ENCODE measurements at regions not wholly inside any gene's neighbourhood (a gene's known extent, or its start where the extent isn't known, plus 50 kb on each side); places are given as distances from the start of the nearest gene placed in this dataset.

DNA sequence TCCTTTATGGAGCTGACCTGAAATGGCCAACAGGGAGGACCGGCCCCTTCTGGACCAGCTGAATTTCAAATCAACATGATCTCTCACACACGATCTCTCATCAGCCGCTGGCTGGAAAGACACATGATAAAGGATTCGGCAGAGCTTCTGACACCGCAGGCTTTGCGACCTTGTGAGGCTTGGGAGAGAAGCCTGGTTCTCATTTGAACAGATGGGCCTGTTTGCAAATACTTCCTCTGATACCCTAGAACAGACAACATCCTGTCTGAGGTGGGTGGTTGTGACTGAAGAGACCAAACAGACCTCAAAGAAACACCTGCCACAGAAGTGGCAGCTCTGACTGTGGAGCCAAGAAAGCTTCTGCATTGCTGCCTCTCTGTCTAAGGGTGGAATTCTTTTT lies 77.9 kb upstream of the SDK2 start:
- H3K4me2 ChIP-seq (ENCODE audit: insufficient read depth, low read length) = no peak overlapping the region
- ChIA-PET CTCF (ENCODE audit: low intra/inter-chr PET ratio) (no interaction called here), POLR2A (interaction anchor here (0.6 kb wide), 2 partner anchors 411 to 926 kb away, joined by 3 read pairs; no protein-coding TSS in a partner anchor)
- 2% methylated on average over 6 of the region's 6 CpGs for WGBS (ENCODE audit: insufficient coverage, low coverage, missing lambda C conversion rate)
- no peaks in the 10 kb centered on the region for H4K20me1 ChIP-seq (replicated peaks; ENCODE audit: control insufficient read depth, insufficient read depth, low read length)
- no peak overlapping the region for H3K9ac ChIP-seq (ENCODE audit: insufficient read depth in 1 of 2, low read depth in 2 of 2, low read length in 2 of 2)
- no peak overlapping the region for H2AFZ ChIP-seq (ENCODE audit: low read depth, low read length)
- H3K36me3 ChIP-seq (ENCODE audit: control insufficient read depth, insufficient read depth, low read length) = no peaks in the 10 kb centered on the region
- no peaks in the 10 kb centered on the region for H3K9me3 ChIP-seq (replicated peaks; ENCODE audit: control insufficient read depth, insufficient read depth, low read depth, low read length)
- no peaks in the 10 kb centered on the region for H3K9me1 ChIP-seq (ENCODE audit: control insufficient read depth, insufficient read depth, low read length)
- in situ Hi-C loops (cut with MboI) = no loop called here
- H3K4me3 ChIP-seq = no peak overlapping the region
- BruUV-seq (replicated peaks) = no TSS peak
- H3K27ac ChIP-seq (ENCODE audit: extremely low read depth, low read depth, low read length) = no peak overlapping the region
- ATAC-seq (no peak), DNase-seq (ENCODE audit: extremely low read depth in 1 of 4, low spot score in 3 of 4) (no peak), FAIRE-seq (no peak)
- intact Hi-C loops (cut with micrococcal nuclease) = no loop called here
- no peaks in the 10 kb centered on the region for H3K79me2 ChIP-seq (ENCODE audit: control insufficient read depth, insufficient read depth, low read length)
- peaks cover 5 to 45% of the 10 kb centered on the region in 2 experiments; a peak in 4 of 5 replicates for H3K27me3 ChIP-seq (ENCODE audit: control insufficient read depth in 2 of 2, insufficient read depth in 2 of 2, low read length in 2 of 2)
- H3K4me1 ChIP-seq (replicated peaks in 1 of 2; ENCODE audit: control insufficient read depth in 2 of 2, insufficient read depth in 2 of 2, low read length in 2 of 2) = peaks cover 0 to 3% of the 10 kb centered on the region in 2 experiments; a peak in 1 of 5 replicates
- TF ChIP-seq, protein P1, sequence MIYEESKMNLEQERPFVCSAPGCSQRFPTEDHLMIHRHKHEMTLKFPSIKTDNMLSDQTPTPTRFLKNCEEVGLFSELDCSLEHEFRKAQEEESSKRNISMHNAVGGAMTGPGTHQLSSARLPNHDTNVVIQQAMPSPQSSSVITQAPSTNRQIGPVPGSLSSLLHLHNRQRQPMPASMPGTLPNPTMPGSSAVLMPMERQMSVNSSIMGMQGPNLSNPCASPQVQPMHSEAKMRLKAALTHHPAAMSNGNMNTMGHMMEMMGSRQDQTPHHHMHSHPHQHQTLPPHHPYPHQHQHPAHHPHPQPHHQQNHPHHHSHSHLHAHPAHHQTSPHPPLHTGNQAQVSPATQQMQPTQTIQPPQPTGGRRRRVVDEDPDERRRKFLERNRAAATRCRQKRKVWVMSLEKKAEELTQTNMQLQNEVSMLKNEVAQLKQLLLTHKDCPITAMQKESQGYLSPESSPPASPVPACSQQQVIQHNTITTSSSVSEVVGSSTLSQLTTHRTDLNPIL (CRISPR knock-in tag; IDR thresholded peaks at IDR 0.05) = no peak
- TF ChIP-seq TAF15 (IDR thresholded peaks at IDR 0.05; ENCODE audit: low read depth, low read length) (no peak), PCBP1 (IDR thresholded peaks at IDR 0.05; ENCODE audit: low read depth, low read length, poor library complexity, severe bottlenecking) (no peak), ZNF121 (CRISPR knock-in tag; conservative IDR thresholded peaks at IDR 0.05) (no peak)
- TF ChIP-seq, protein P2, sequence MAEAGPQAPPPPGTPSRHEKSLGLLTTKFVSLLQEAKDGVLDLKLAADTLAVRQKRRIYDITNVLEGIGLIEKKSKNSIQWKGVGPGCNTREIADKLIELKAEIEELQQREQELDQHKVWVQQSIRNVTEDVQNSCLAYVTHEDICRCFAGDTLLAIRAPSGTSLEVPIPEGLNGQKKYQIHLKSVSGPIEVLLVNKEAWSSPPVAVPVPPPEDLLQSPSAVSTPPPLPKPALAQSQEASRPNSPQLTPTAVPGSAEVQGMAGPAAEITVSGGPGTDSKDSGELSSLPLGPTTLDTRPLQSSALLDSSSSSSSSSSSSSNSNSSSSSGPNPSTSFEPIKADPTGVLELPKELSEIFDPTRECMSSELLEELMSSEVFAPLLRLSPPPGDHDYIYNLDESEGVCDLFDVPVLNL (CRISPR knock-in tag; IDR thresholded peaks at IDR 0.05; ENCODE audit: low read depth) = no peak
- TF ChIP-seq, protein P3, sequence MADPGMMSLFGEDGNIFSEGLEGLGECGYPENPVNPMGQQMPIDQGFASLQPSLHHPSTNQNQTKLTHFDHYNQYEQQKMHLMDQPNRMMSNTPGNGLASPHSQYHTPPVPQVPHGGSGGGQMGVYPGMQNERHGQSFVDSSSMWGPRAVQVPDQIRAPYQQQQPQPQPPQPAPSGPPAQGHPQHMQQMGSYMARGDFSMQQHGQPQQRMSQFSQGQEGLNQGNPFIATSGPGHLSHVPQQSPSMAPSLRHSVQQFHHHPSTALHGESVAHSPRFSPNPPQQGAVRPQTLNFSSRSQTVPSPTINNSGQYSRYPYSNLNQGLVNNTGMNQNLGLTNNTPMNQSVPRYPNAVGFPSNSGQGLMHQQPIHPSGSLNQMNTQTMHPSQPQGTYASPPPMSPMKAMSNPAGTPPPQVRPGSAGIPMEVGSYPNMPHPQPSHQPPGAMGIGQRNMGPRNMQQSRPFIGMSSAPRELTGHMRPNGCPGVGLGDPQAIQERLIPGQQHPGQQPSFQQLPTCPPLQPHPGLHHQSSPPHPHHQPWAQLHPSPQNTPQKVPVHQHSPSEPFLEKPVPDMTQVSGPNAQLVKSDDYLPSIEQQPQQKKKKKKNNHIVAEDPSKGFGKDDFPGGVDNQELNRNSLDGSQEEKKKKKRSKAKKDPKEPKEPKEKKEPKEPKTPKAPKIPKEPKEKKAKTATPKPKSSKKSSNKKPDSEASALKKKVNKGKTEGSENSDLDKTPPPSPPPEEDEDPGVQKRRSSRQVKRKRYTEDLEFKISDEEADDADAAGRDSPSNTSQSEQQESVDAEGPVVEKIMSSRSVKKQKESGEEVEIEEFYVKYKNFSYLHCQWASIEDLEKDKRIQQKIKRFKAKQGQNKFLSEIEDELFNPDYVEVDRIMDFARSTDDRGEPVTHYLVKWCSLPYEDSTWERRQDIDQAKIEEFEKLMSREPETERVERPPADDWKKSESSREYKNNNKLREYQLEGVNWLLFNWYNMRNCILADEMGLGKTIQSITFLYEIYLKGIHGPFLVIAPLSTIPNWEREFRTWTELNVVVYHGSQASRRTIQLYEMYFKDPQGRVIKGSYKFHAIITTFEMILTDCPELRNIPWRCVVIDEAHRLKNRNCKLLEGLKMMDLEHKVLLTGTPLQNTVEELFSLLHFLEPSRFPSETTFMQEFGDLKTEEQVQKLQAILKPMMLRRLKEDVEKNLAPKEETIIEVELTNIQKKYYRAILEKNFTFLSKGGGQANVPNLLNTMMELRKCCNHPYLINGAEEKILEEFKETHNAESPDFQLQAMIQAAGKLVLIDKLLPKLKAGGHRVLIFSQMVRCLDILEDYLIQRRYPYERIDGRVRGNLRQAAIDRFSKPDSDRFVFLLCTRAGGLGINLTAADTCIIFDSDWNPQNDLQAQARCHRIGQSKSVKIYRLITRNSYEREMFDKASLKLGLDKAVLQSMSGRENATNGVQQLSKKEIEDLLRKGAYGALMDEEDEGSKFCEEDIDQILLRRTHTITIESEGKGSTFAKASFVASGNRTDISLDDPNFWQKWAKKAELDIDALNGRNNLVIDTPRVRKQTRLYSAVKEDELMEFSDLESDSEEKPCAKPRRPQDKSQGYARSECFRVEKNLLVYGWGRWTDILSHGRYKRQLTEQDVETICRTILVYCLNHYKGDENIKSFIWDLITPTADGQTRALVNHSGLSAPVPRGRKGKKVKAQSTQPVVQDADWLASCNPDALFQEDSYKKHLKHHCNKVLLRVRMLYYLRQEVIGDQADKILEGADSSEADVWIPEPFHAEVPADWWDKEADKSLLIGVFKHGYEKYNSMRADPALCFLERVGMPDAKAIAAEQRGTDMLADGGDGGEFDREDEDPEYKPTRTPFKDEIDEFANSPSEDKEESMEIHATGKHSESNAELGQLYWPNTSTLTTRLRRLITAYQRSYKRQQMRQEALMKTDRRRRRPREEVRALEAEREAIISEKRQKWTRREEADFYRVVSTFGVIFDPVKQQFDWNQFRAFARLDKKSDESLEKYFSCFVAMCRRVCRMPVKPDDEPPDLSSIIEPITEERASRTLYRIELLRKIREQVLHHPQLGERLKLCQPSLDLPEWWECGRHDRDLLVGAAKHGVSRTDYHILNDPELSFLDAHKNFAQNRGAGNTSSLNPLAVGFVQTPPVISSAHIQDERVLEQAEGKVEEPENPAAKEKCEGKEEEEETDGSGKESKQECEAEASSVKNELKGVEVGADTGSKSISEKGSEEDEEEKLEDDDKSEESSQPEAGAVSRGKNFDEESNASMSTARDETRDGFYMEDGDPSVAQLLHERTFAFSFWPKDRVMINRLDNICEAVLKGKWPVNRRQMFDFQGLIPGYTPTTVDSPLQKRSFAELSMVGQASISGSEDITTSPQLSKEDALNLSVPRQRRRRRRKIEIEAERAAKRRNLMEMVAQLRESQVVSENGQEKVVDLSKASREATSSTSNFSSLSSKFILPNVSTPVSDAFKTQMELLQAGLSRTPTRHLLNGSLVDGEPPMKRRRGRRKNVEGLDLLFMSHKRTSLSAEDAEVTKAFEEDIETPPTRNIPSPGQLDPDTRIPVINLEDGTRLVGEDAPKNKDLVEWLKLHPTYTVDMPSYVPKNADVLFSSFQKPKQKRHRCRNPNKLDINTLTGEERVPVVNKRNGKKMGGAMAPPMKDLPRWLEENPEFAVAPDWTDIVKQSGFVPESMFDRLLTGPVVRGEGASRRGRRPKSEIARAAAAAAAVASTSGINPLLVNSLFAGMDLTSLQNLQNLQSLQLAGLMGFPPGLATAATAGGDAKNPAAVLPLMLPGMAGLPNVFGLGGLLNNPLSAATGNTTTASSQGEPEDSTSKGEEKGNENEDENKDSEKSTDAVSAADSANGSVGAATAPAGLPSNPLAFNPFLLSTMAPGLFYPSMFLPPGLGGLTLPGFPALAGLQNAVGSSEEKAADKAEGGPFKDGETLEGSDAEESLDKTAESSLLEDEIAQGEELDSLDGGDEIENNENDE (IDR thresholded peaks at IDR 0.05; ENCODE audit: low read depth, low read length) = no peak
